AG04449 (cell line): ENCODE measurements at regions not wholly inside any gene's neighbourhood (a gene's known extent, or its start where the extent isn't known, plus 50 kb on each side); places are given as distances from the start of the nearest gene placed in this dataset.
"Not testable (repeated sequence)": the region's sequence is repeated elsewhere in the genome, so short reads cannot be mapped to it uniquely, and the experiment has no call there.

Experiments used
- CTCF ChIA-PET: fragments of 350-600 bp; formaldehyde crosslinking; extraction: SDS; loops from one replicate; lab custom pipeline; 2021; ENCODE audit warnings: antibody characterized with exemption; lab: Yijun Ruan, JAX
- POLR2A ChIA-PET: fragments of 400-600, 350-600 bp; formaldehyde crosslinking; extraction: SDS; loops from one replicate; lab custom pipeline; 2020; ENCODE audit warnings: antibody characterized with exemption, inconsistent platforms; lab: Yijun Ruan, JAX
- DNase-seq: peaks from one replicate; pipeline ENCODE4 v3.0.0-alpha.2; 2010; ENCODE audit warnings: low read depth, low spot score
- H3K4me3 ChIP-seq: 2 replicates; pipeline ENCODE4 v1.5.1; 2011; ENCODE audit warnings: low read depth, mild to moderate bottlenecking, control low read depth, low read length
- CTCF ChIP-seq: IDR thresholded peaks from one replicate; pipeline ENCODE4 v1.5.1; 2011; ENCODE audit warnings: mild to moderate bottlenecking, moderate library complexity, low read length, control low read depth, inconsistent platforms; ENCODE audit not compliant: insufficient read depth; ENCODE audit errors: missing control alignments

- no peak for TF ChIP-seq CTCF
- POLR2A ChIA-PET = no interaction called here
- no peak for DNase-seq
- CTCF ChIA-PET = no interaction called here
- no peak overlapping the region for H3K4me3 ChIP-seq
Measured at GRCh38 chr2:122326471-122326870, 571.0 kb downstream of the TSN start.

GRCh38 chr2:122328816-122329215 is 573.4 kb downstream of the TSN start:
- TF ChIP-seq CTCF = no peak
- H3K4me3 ChIP-seq = no peak overlapping the region
- DNase-seq = no peak
- POLR2A ChIA-PET = no interaction called here
- CTCF ChIA-PET = no interaction called here

- ChIA-PET POLR2A (no interaction called here), CTCF (no interaction called here)
- no peak for TF ChIP-seq CTCF
- H3K4me3 ChIP-seq = no peak overlapping the region
- no peak for DNase-seq
Measured at GRCh38 chr2:122329278-122329677, 573.8 kb downstream of the TSN start.

- ChIA-PET POLR2A (no interaction called here), CTCF (no interaction called here)
- DNase-seq = no peak
- H3K4me3 ChIP-seq = no peak overlapping the region
- no peak for TF ChIP-seq CTCF
Measured at GRCh38 chr2:122333932-122334331, 578.5 kb downstream of the TSN start.

DNA sequence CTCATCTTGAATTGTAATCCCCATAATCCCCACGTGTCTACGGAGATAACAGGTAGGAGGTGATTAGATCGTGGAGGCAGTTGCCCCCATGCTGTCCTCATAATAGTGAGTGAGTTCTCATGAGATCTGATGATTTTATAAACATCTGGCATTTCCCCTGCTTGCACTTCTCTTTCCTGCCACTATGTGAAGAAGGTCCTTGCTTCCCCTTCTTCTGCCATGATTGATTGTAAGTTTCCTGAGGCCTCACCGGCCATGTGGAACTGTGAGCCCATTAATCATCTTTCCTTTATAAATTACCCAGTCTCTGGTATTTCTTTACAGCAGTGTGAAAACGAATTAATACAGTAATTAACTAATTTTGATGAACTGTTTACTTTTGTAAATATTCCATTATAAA is 582.5 kb downstream of the TSN start:
- no peak for TF ChIP-seq CTCF
- no peak overlapping the region for H3K4me3 ChIP-seq
- DNase-seq = no peak
- CTCF ChIA-PET = no interaction called here
- POLR2A ChIA-PET = no interaction called here

- H3K4me3 ChIP-seq = no peak overlapping the region
- POLR2A ChIA-PET = no interaction called here
- no peak for DNase-seq
- no peak for TF ChIP-seq CTCF
- CTCF ChIA-PET = no interaction called here
Measured at GRCh38 chr2:122340246-122340645, 584.8 kb downstream of the TSN start.

- TF ChIP-seq CTCF = no peak
- DNase-seq = no peak
- H3K4me3 ChIP-seq = no peak overlapping the region
- CTCF ChIA-PET = no interaction called here
- POLR2A ChIA-PET = no interaction called here
Measured at GRCh38 chr2:122341007-122341406, 585.6 kb downstream of the TSN start.

- POLR2A ChIA-PET, CTCF ChIA-PET, DNase-seq, H3K4me3 ChIP-seq: not testable (repeated sequence)
Measured at GRCh38 chr2:122352151-122352550, 596.7 kb downstream of the TSN start.
